H9 (cell line): ENCODE measurements at regions not wholly inside any gene's neighbourhood (a gene's known extent, or its start where the extent isn't known, plus 50 kb on each side); places are given as distances from the start of the nearest gene placed in this dataset.

Experiments used
- DNase-seq: peaks from one replicate; pipeline ENCODE4 v3.0.0-alpha.2; 2017
- H2AFZ ChIP-seq: one replicate; pipeline ENCODE4 v1.6.1; 2013; ENCODE audit warnings: mild to moderate bottlenecking, low read length, control low read depth, moderate library complexity
- H2AK5ac ChIP-seq: 2 replicates; pipeline ENCODE4 v1.6.1; 2013; ENCODE audit warnings: low read length, control low read depth, mixed read lengths; ENCODE audit not compliant: insufficient read length
- H2BK120ac ChIP-seq: one replicate; pipeline ENCODE4 v1.6.1; 2013; ENCODE audit warnings: low read depth, mild to moderate bottlenecking, low read length, control low read depth, inconsistent platforms; ENCODE audit not compliant: poor library complexity, severe bottlenecking
- H2BK12ac ChIP-seq: 2 replicates; pipeline ENCODE4 v1.6.1; 2013; ENCODE audit warnings: low read length, control low read depth, mixed read lengths, low read depth; ENCODE audit not compliant: insufficient read length
- H2BK15ac ChIP-seq: 2 replicates; pipeline ENCODE4 v1.6.1; 2013; ENCODE audit warnings: low read depth, low read length, control low read depth
- H2BK20ac ChIP-seq: one replicate; pipeline ENCODE4 v1.6.1; 2013; ENCODE audit warnings: low read depth, mild to moderate bottlenecking, low read length, control low read depth, inconsistent platforms; ENCODE audit not compliant: poor library complexity, severe bottlenecking
- H2BK5ac ChIP-seq: 2 replicates; pipeline ENCODE4 v1.6.1; 2013; ENCODE audit warnings: low read length, control low read depth, mixed read lengths; ENCODE audit not compliant: insufficient read length
- H3K14ac ChIP-seq: 2 replicates; pipeline ENCODE4 v1.6.1; 2013; ENCODE audit warnings: low read length, control low read depth; ENCODE audit not compliant: insufficient read depth
- H3K18ac ChIP-seq: 2 replicates; pipeline ENCODE4 v1.6.1; 2013; ENCODE audit warnings: low read depth, mild to moderate bottlenecking, mixed read lengths, low read length, control low read depth; ENCODE audit not compliant: insufficient read length
- H3K23ac ChIP-seq: 2 replicates; pipeline ENCODE4 v1.6.1; 2013; ENCODE audit warnings: low read length, control low read depth, mixed read lengths, low read depth; ENCODE audit not compliant: insufficient read length
- H3K23me2 ChIP-seq: 2 replicates; pipeline ENCODE4 v1.6.1; 2013; ENCODE audit warnings: low read depth, mild to moderate bottlenecking, mixed read lengths, low read length, control low read depth; ENCODE audit not compliant: insufficient read length, poor library complexity, severe bottlenecking
- H3K27ac ChIP-seq: 2 replicates; pipeline ENCODE4 v1.5.1; 2013; ENCODE audit warnings: low read length, control low read depth, mixed read lengths, low read depth; ENCODE audit not compliant: insufficient read length
- H3K27me3 ChIP-seq: 2 replicates; pipeline ENCODE4 v1.6.1; 2013; ENCODE audit warnings: low read length, control low read depth, inconsistent platforms; ENCODE audit not compliant: insufficient read depth
- H3K4ac ChIP-seq: 2 replicates; pipeline ENCODE4 v1.6.1; 2013; ENCODE audit warnings: low read depth, mild to moderate bottlenecking, control low read depth, inconsistent platforms, low read length, moderate library complexity
- H3K4me1 ChIP-seq: 2 replicates; pipeline ENCODE4 v1.6.1; 2013; ENCODE audit warnings: low read length, control low read depth, inconsistent platforms; ENCODE audit not compliant: insufficient read depth
- H3K4me2 ChIP-seq: 2 replicates; pipeline ENCODE4 v1.6.1; 2013; ENCODE audit warnings: low read length, control low read depth, mixed read lengths; ENCODE audit not compliant: insufficient read length, insufficient read depth
- H3K56ac ChIP-seq: 2 replicates; pipeline ENCODE4 v1.6.1; 2013; ENCODE audit warnings: low read depth, mild to moderate bottlenecking, mixed read lengths, low read length, control low read depth; ENCODE audit not compliant: insufficient read length
- H3K79me1 ChIP-seq: 2 replicates; pipeline ENCODE4 v1.6.1; 2013; ENCODE audit warnings: low read depth, mild to moderate bottlenecking, moderate library complexity, low read length, control low read depth, inconsistent platforms; ENCODE audit not compliant: insufficient read depth, poor library complexity, severe bottlenecking
- H3K79me2 ChIP-seq: 2 replicates; pipeline ENCODE4 v1.6.1; 2013; ENCODE audit warnings: low read length, control low read depth, inconsistent platforms; ENCODE audit not compliant: insufficient read depth
- H3K9ac ChIP-seq: 2 replicates; pipeline ENCODE4 v1.6.1; 2013; ENCODE audit warnings: low read length, control low read depth, mixed read lengths; ENCODE audit not compliant: insufficient read length; ENCODE audit errors: extremely low read depth
- H3K9me3 ChIP-seq: one replicate; pipeline ENCODE4 v1.6.1; 2013; ENCODE audit warnings: low read depth, low read length, inconsistent platforms; ENCODE audit not compliant: control insufficient read depth
- H3T11ph ChIP-seq: one replicate; pipeline ENCODE4 v1.6.1; 2013; ENCODE audit warnings: mild to moderate bottlenecking, low read length, control low read depth, inconsistent platforms
- H4K20me1 ChIP-seq: one replicate; pipeline ENCODE4 v1.6.1; 2013; ENCODE audit not compliant: control insufficient read depth, insufficient read length, insufficient read depth
- H4K5ac ChIP-seq: 2 replicates; pipeline ENCODE4 v1.6.1; 2013; ENCODE audit warnings: low read depth, mild to moderate bottlenecking, mixed read lengths, low read length, control low read depth; ENCODE audit not compliant: insufficient read length
- H4K8ac ChIP-seq: replicated peaks from 2 replicates; pipeline ENCODE4 v1.6.1; 2013; ENCODE audit warnings: low read length, control low read depth, mixed read lengths, low read depth; ENCODE audit not compliant: insufficient read length
- H4K91ac ChIP-seq: 2 replicates; pipeline ENCODE4 v1.6.1; 2013; ENCODE audit warnings: low read depth, mild to moderate bottlenecking, moderate library complexity, mixed read lengths, low read length, control low read depth; ENCODE audit not compliant: insufficient read length
- H3K27ac Mint-ChIP-seq, 3 experiments: 2 replicates in 2 of 3; 3 replicates in 1 of 3; pipeline ENCODE4 v1.8.0; 2020 to 2021; ENCODE audit warnings: mixed read lengths in 3 of 3, mild to moderate bottlenecking in 1 of 3, moderate library complexity in 1 of 3
- H3K27me3 Mint-ChIP-seq: 2 replicates; pipeline ENCODE4 v1.8.0; 2021; ENCODE audit warnings: low read depth, mild to moderate bottlenecking, moderate library complexity, mixed read lengths
- H3K36me3 Mint-ChIP-seq, 3 experiments: 2 replicates in 2 of 3; 3 replicates in 1 of 3; pipeline ENCODE4 v1.8.0; 2020 to 2021; ENCODE audit warnings: low read depth in 3 of 3, mixed read lengths in 3 of 3; ENCODE audit not compliant: insufficient read depth in 1 of 3
- H3K4me1 Mint-ChIP-seq, 2 experiments: 2 replicates each; pipeline ENCODE4 v1.8.0; 2020; ENCODE audit warnings: mixed read lengths in 2 of 2
- H3K4me3 Mint-ChIP-seq, 2 experiments: 2 replicates in 1 of 2; 3 replicates in 1 of 2; pipeline ENCODE4 v1.8.0; 2020 to 2021; ENCODE audit warnings: mild to moderate bottlenecking in 2 of 2, mixed read lengths in 2 of 2, moderate library complexity in 1 of 2
- H3K9me3 Mint-ChIP-seq, 2 experiments: 2 replicates in 1 of 2; 3 replicates in 1 of 2; pipeline ENCODE4 v1.8.0; 2020; ENCODE audit warnings: mild to moderate bottlenecking in 2 of 2, mixed read lengths in 2 of 2, moderate library complexity in 1 of 2
- CTCF ChIP-seq: fragments of 200-600 bp; sonication (generic); conservative IDR thresholded peaks from 3 replicates; pipeline ENCODE4 v1.8.0; 2021; ENCODE audit warnings: antibody characterized with exemption, mild to moderate bottlenecking
- WGBS: extraction: QIAGEN DNeasy Blood & Tissue Kit; methylation state at CpG from one replicate; pipeline ENCODE4 v1.1.7; 2013; ENCODE audit warnings: missing lambda C conversion rate, low lambda C conversion rate, mixed read lengths; ENCODE audit not compliant: insufficient read length; ENCODE audit errors: extremely low coverage; 5-methylcytosine and 5-hydroxymethylcytosine counted together

GRCh38 chr15:26212109-26212508, 349.0 kb upstream of the ATP10A start:
- no peak overlapping the region for H3T11ph ChIP-seq
- H3K79me1 ChIP-seq, result no peaks in the 10 kb centered on the region
- no peak overlapping the region for H3K18ac ChIP-seq
- no peak overlapping the region for H2BK5ac ChIP-seq
- H4K5ac ChIP-seq, result no peak overlapping the region
- H2BK15ac ChIP-seq, result no peak overlapping the region
- Mint-ChIP-seq H3K4me1 (no peaks in the 10 kb centered on the region), H3K4me3 (no peak overlapping the region), H3K27ac (no peak overlapping the region), H3K9me3 (peaks cover 2 to 6% of the 10 kb centered on the region in 2 experiments; a peak in 3 of 5 replicates), H3K36me3 (peaks cover 0 to 6% (median 1%) of the 10 kb centered on the region in 3 experiments; a peak in 3 of 7 replicates), H3K27me3 (peaks cover 4% of the 10 kb centered on the region)
- no peak overlapping the region for H3K9ac ChIP-seq
- H2BK12ac ChIP-seq, result no peak overlapping the region
- no peak overlapping the region for H3K4ac ChIP-seq
- H3K9me3 ChIP-seq, result no peaks in the 10 kb centered on the region
- no peaks in the 10 kb centered on the region for H3K27me3 ChIP-seq
- H4K8ac ChIP-seq, result no peak overlapping the region
- no peak overlapping the region for H2BK120ac ChIP-seq
- no peak overlapping the region for H2BK20ac ChIP-seq
- H3K23ac ChIP-seq, result no peak overlapping the region
- no peaks in the 10 kb centered on the region for H4K20me1 ChIP-seq
- H2AFZ ChIP-seq, result no peak overlapping the region
- H3K4me1 ChIP-seq, result no peaks in the 10 kb centered on the region
- H3K79me2 ChIP-seq, result no peaks in the 10 kb centered on the region
- no peak overlapping the region for H4K91ac ChIP-seq
- no peaks in the 10 kb centered on the region for H3K23me2 ChIP-seq
- no peak overlapping the region for H3K27ac ChIP-seq
- DNase-seq, result no peak
- WGBS, result no CpG with 5 or more reads among the region's 1 CpG
- H3K56ac ChIP-seq, result no peak overlapping the region
- H3K14ac ChIP-seq, result no peak overlapping the region
- no peak overlapping the region for H3K4me2 ChIP-seq
- H2AK5ac ChIP-seq, result no peak overlapping the region
- no peak for TF ChIP-seq CTCF
